H54 (cell line): ENCODE measurements at regions not wholly inside any gene's neighbourhood (a gene's known extent, or its start where the extent isn't known, plus 50 kb on each side); places are given as distances from the start of the nearest gene placed in this dataset.

Experiments used
- DNase-seq: peaks from one replicate; pipeline ENCODE4 v3.0.0; 2011; ENCODE audit warnings: low spot score, mixed read lengths; ENCODE audit not compliant: insufficient read length
- FAIRE-seq: peaks from 3 replicates; lab custom pipeline; 2011; peaks lifted over from hg19 to GRCh38; lab: Jason Lieb, UNC
- POLR2A ChIP-seq: IDR thresholded peaks from 2 replicates; pipeline ENCODE4 v1.6.1; 2011; ENCODE audit warnings: low read depth, mild to moderate bottlenecking, low read length

GRCh38 chr7:52465216-52465615, 570.2 kb upstream of the POM121L12 start:
- DNase-seq: no peak
- no peak for TF ChIP-seq POLR2A
- FAIRE-seq: no peak

DNA sequence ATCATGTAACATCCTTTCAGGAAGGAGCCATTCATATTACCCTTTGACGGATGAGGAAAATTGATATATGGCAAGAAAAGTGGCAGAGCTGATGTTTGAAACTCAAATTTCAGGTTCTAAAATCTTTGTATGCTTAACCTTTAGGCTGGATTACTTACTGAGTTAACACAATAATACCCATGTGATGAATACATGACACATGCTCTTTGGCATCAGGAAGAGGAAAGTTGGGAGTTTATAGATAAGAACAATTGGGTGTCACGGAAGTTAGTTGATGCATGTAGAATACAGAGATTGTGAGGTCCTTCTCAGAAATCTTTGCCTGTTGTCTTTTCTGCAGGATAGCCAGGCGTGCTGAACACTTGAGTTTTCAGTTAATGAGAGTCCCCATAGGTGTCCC, 572.1 kb upstream of the POM121L12 start:
- TF ChIP-seq POLR2A: no peak
- no peak for FAIRE-seq
- DNase-seq: no peak

DNA sequence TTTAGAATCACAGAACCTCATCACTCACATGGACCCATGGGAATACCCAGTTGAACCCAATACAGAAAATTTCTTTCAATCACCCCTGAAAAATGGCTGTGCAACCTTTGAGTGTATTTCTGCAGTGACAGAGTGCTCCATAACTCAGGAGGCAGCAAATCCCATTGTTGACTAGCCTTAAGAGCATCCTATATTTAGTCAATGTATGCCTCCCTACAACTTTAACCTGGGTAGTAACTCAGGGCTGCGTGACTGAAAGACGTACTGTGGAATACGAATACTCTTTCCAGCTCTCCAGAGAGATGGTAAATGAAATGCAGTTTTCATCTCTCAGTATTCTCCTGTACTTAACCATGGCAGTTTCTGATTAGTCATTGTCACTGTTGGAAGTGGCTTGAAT, 573.0 kb upstream of the POM121L12 start:
- no peak for TF ChIP-seq POLR2A
- FAIRE-seq: no peak
- DNase-seq: no peak

- no peak for FAIRE-seq
- no peak for TF ChIP-seq POLR2A
These were observed 579.9 kb upstream of the POM121L12 start for GRCh38 chr7:52455571-52455970.

GRCh38 chr7:52450816-52451215, 584.6 kb upstream of the POM121L12 start:
- FAIRE-seq: no peak
- TF ChIP-seq POLR2A: no peak
- no peak for DNase-seq

More at GRCh38 chr7:52455571-52455970, 579.9 kb upstream of the POM121L12 start:
- DNase-seq: no peak

GRCh38 chr7:52447581-52448180, 587.8 kb upstream of the POM121L12 start:
- no peak for TF ChIP-seq POLR2A
- DNase-seq (no peak), FAIRE-seq (no peak)

DNA sequence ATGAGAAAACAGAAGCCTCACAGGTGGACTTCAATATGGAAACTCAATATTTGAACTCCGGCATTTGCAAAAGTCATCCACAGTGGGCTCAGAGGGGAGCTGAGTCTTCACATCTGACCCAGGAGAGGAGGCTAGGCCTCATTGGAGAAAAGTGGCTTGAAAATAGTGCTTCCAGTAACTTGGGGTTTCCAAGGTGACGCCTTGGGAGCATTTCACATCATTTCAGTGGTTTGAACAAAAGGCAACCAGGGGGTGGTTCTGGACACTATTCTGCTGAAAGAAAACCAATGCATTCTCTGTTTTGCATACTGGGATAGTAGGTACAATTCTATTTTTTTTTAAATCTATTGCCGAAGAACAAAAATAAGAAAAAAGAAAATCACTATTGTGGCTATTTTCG, 599.2 kb upstream of the POM121L12 start:
- TF ChIP-seq POLR2A: no peak
- no peak for DNase-seq
- FAIRE-seq: no peak

GRCh38 chr7:52431082-52431815, 604.2 kb upstream of the POM121L12 start:
- no peak for TF ChIP-seq POLR2A
- DNase-seq: no peak
- no peak for FAIRE-seq

- no peak for TF ChIP-seq POLR2A
- DNase-seq (no peak), FAIRE-seq (no peak)
These were observed 612.2 kb upstream of the POM121L12 start for GRCh38 chr7:52423251-52423650.

DNA sequence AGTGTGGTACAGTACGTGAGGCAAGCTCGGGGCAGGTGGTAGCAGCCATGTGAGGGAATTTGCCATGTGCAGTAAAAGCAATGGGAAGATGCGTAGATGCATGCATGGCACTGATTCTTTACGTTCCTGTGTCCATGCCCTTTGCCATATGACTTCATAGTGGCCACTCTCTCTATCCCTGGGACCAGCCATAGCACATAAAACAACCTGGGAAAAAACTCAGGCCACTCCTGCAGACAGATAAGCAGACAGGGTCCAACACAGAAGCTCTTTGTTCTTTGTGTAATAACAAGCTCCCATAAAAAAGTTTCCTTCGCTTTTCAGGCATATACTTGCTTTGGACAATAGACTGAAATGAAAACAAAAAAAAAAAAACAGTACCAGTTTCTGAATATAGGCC, 622.4 kb upstream of the POM121L12 start:
- no peak for DNase-seq
- FAIRE-seq: no peak
- TF ChIP-seq POLR2A: no peak

GRCh38 chr7:52410032-52410431, 625.4 kb upstream of the POM121L12 start:
- no peak for TF ChIP-seq POLR2A
- DNase-seq (no peak), FAIRE-seq (no peak)

GRCh38 chr7:52406808-52407207, 628.6 kb upstream of the POM121L12 start:
- DNase-seq: no peak
- no peak for FAIRE-seq
- TF ChIP-seq POLR2A: no peak

- no peak for DNase-seq
- TF ChIP-seq POLR2A: no peak
- no peak for FAIRE-seq
These were observed 652.7 kb upstream of the POM121L12 start for GRCh38 chr7:52382731-52383130.

DNA sequence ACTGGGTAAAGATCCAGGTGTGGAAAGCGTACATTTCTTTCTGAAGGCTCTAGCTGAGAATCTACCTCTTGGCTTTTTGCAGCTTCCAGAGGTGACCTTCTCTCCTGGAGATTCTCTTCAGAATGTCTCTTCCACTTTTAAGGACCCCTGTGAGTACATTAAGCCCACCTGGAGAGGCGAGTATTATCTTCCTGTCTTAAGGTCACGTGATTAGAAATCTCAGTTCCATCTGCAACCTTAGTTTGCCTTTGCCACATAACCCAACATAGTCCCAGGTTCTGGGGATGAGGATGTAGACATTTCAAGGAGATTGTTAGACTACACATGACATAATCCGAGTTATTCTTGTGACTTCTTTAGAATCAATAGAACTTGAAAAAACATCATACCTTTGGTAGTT, 665.5 kb upstream of the POM121L12 start:
- no peak for TF ChIP-seq POLR2A
- FAIRE-seq (no peak), DNase-seq (no peak)

- TF ChIP-seq POLR2A: no peak
- FAIRE-seq (no peak), DNase-seq (no peak)
These were observed 670.1 kb upstream of the POM121L12 start for GRCh38 chr7:52365349-52365748.

DNA sequence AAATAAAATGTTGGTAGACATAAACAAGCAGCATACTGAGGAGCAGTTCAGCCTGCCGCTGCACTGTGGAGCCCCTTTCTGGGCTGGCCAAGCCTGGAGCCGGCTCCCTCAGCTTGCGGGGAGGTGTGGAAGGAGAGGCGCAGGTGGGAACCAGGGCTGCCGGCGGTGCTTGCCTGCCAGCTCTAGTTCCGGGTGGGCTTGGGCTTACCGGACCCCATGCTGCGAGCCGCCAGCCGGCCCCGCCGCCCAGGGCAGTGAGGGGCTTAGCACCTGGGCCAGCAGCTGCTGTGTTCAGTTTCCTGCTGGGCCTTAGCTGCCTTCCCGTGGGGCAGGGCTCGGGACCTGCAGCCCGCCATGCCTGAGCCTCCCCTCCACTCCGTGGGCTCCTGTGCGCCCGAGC, 672.9 kb upstream of the POM121L12 start:
- no peak for DNase-seq
- no peak for TF ChIP-seq POLR2A
- FAIRE-seq: no peak
